Osteocyte (in vitro differentiated cells): ENCODE measurements at regions not wholly inside any gene's neighbourhood (a gene's known extent, or its start where the extent isn't known, plus 50 kb on each side); places are given as distances from the start of the nearest gene placed in this dataset.

Source experiments
- DNase-seq: peaks from one replicate; pipeline ENCODE4 v3.0.0; 2021; ENCODE audit warnings: mixed read lengths; ENCODE audit not compliant: unreplicated experiment; ENCODE audit errors: extremely low spot score
- H3K27ac Mint-ChIP-seq: one replicate; pipeline ENCODE4 v1.8.0; 2021; ENCODE audit warnings: mild to moderate bottlenecking, mixed read lengths; ENCODE audit not compliant: unreplicated experiment
- H3K27me3 Mint-ChIP-seq: one replicate; pipeline ENCODE4 v1.8.0; 2021; ENCODE audit warnings: mixed read lengths; ENCODE audit not compliant: unreplicated experiment
- H3K36me3 Mint-ChIP-seq: one replicate; pipeline ENCODE4 v1.8.0; 2021; ENCODE audit warnings: mixed read lengths; ENCODE audit not compliant: unreplicated experiment
- H3K4me1 Mint-ChIP-seq: one replicate; pipeline ENCODE4 v1.8.0; 2021; ENCODE audit warnings: mixed read lengths; ENCODE audit not compliant: unreplicated experiment
- H3K4me3 Mint-ChIP-seq: one replicate; pipeline ENCODE4 v1.8.0; 2021; ENCODE audit warnings: mild to moderate bottlenecking, moderate library complexity, mixed read lengths; ENCODE audit not compliant: unreplicated experiment
- H3K9me3 Mint-ChIP-seq: one replicate; pipeline ENCODE4 v1.8.0; 2021; ENCODE audit warnings: mixed read lengths; ENCODE audit not compliant: unreplicated experiment
- CTCF ChIP-seq: fragments of 200-600 bp; sonication (generic); IDR thresholded peaks from 2 replicates; pipeline ENCODE4 v1.5.0; 2021; ENCODE audit warnings: antibody characterized with exemption, mild to moderate bottlenecking, moderate library complexity

- Mint-ChIP-seq H3K9me3 (no peaks in the 10 kb centered on the region), H3K27me3 (peaks cover 3% of the 10 kb centered on the region), H3K27ac (no peak overlapping the region), H3K4me3 (no peak overlapping the region), H3K36me3 (no peaks in the 10 kb centered on the region), H3K4me1 (peaks cover 9% of the 10 kb centered on the region)
- DNase-seq: no peak
- no peak for TF ChIP-seq CTCF
These were observed 825.1 kb downstream of the SLC4A3 start for GRCh38 chr2:220452561-220452960.

- no peak overlapping the region for H3K4me3 Mint-ChIP-seq
- H3K4me1 Mint-ChIP-seq: peaks cover 9% of the 10 kb centered on the region
- no peaks in the 10 kb centered on the region for H3K9me3 Mint-ChIP-seq
- peaks cover 3% of the 10 kb centered on the region for H3K27me3 Mint-ChIP-seq
- no peak for TF ChIP-seq CTCF
- no peak for DNase-seq
- H3K27ac Mint-ChIP-seq: no peak overlapping the region
- no peaks in the 10 kb centered on the region for H3K36me3 Mint-ChIP-seq
These were observed 828.0 kb downstream of the SLC4A3 start for GRCh38 chr2:220455351-220455990.

GRCh38 chr2:220458051-220458450 lies 830.6 kb downstream of the SLC4A3 start:
- Mint-ChIP-seq H3K27me3 (peaks cover 3% of the 10 kb centered on the region), H3K4me3 (no peak overlapping the region), H3K27ac (no peak overlapping the region), H3K9me3 (no peaks in the 10 kb centered on the region), H3K36me3 (no peaks in the 10 kb centered on the region), H3K4me1 (peaks cover 7% of the 10 kb centered on the region)
- DNase-seq: no peak
- TF ChIP-seq CTCF: no peak

GRCh38 chr2:220460257-220460985 lies 833.0 kb downstream of the SLC4A3 start:
- Mint-ChIP-seq H3K36me3 (no peaks in the 10 kb centered on the region), H3K27ac (no peak overlapping the region), H3K4me1 (peaks cover 16% of the 10 kb centered on the region), H3K4me3 (no peak overlapping the region), H3K9me3 (no peaks in the 10 kb centered on the region), H3K27me3 (no peaks in the 10 kb centered on the region)
- DNase-seq: no peak
- TF ChIP-seq CTCF: no peak

- TF ChIP-seq CTCF: no peak
- Mint-ChIP-seq H3K9me3 (no peaks in the 10 kb centered on the region), H3K27ac (no peak overlapping the region), H3K4me1 (peaks cover 37% of the 10 kb centered on the region), H3K4me3 (no peak overlapping the region), H3K36me3 (no peaks in the 10 kb centered on the region), H3K27me3 (no peaks in the 10 kb centered on the region)
- DNase-seq: no peak
These were observed 836.4 kb downstream of the SLC4A3 start for GRCh38 chr2:220463876-220464275.
